NCI-H2081 treated with DMSO at 0.1 percent for 48 hours (cell line): ENCODE measurements at regions not wholly inside any gene's neighbourhood (a gene's known extent, or its start where the extent isn't known, plus 50 kb on each side); places are given as distances from the start of the nearest gene placed in this dataset.

Experiments
- DNase-seq: peaks from one replicate; lab custom pipeline; 2025; lab: John Stamatoyannopoulos, UW

GRCh38 chr4:186889876-186890643 is 166.4 kb upstream of the FAT1 start:
- DNase-seq = no peak

- DNase-seq = no peak
Measured at GRCh38 chr4:186891859-186892486, 168.3 kb upstream of the FAT1 start.

DNA sequence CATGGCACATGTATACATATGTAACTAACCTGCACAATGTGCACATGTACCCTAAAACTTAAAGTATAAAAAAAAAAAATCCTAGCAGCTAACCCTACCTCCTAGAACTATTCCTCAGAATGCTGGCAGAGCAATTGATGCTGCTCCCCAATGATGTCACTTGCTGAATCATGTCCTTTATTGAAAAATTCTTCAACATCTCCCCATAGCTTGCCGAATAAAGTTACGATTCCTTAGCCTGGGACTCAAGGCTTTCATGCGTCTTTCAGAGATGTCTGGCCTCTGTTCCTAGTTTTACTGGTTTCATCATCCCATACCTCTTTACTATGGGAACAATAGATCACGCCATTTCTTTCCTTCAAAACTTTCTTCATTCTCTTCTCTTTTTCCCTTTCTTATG is 174.7 kb upstream of the FAT1 start:
- DNase-seq = no peak

DNA sequence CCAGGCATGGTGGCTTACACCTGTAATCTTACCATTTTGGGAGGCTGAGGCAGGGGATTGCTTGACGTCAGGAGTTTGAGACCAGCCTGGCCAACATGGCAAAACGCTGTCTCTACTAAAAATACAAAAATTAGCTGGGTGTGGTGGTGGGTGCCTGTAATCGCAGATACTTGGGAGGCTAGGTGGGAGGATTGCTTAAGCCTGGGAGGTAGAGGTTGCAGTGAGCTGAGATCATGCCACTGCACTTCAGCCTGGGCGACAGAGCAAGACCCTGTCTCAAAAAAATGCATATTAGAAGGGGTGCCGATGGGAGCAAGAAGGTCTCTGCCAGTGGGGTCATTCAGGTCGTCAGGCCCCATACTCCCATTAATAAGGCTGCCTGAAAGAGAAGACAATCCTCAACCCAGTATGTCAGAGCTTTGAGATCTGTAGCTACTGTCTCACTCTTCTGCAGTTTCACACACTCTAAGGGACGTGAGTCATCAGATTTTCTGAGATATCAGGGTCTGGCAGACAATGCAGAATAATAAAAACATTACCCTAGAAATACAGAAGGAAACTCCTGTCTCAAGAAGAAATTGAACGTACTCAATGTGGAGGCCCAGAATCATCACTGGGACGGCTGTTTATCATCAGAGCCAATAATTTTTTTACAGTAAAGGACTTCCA is 176.7 kb upstream of the FAT1 start:
- no peak for DNase-seq

DNA sequence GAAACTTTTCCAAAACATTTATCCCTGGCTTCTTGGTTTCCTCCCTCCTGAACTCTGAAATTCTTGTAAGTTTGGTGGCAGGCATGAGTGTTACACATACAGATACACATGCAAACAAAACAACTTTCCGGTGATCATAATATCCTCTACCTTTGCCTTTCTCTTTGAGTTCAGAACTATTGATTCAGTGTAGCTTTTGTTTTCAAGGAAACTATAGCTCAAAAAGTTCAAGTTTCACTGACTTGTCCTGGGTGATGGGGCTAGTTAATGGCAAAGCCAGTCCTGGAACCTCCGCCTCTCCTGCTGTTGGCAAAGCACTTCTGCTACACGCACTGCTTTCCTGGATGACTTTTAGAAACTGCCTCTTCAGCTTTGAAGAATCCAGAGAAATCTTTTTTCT is 177.3 kb upstream of the FAT1 start:
- no peak for DNase-seq

- no peak for DNase-seq
Measured at GRCh38 chr4:186901850-186902249, 178.2 kb upstream of the FAT1 start.

DNA sequence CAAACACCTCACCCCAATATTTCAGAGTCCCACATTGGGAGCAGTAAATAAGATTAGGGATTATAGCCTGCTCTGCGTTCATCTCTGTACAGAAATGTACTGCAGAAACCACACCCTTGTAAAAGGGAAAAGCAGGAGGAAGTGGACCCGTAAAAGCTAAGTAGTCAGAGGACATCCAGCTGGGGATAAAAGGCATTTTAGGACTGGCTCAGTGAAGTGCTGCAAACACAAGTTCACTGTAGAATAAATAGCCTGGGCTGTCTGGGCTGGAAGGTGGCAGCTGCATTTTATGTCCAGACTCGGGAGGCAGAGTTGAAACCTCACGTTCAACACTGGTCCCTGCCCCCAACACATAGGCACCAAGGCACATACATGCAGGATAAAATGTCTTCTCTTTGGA is 178.7 kb upstream of the FAT1 start:
- DNase-seq = no peak

DNA sequence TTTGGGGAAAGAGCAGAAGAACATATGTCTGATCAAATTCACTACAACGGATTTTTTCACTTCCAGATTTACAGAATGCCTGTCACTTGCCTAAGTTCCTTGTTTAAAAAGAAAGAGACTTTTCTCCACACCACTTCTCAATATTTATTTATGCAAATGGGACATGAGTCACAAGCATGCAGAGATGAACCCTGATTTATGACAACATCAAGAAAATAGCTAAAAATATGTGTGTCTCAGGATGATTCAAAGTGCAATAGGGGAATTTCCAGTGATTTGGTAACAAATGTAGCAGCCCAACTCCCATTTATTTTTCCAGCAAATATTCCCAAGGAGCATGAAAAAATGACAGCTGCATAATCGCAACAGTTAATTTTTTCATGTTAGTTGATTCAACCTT is 180.4 kb upstream of the FAT1 start:
- DNase-seq = no peak

- DNase-seq = no peak
Measured at GRCh38 chr4:186906722-186907121, 183.1 kb upstream of the FAT1 start.

DNA sequence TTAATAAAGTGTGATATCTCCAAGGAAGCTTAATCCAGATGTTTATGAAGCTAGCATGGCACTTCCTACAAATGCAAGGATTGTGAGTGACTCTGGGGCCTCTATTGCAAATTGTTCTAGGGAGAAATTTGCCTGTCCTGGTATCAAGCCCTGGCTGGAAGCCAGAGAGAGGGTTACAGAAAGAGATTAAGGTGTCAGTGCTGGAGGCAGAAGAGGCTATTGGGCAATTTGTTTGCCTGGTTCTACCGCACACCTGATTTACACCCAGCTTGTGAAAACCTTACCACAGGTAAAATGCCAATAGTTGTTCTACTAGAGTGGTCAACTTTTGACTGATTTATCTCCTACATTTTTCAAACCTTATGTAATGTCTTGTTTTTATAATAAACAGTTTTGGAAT is 186.7 kb upstream of the FAT1 start:
- DNase-seq = no peak

GRCh38 chr4:186912606-186913005 is 188.9 kb upstream of the FAT1 start:
- no peak for DNase-seq

GRCh38 chr4:186915816-186916215 is 192.2 kb upstream of the FAT1 start:
- no peak for DNase-seq

DNA sequence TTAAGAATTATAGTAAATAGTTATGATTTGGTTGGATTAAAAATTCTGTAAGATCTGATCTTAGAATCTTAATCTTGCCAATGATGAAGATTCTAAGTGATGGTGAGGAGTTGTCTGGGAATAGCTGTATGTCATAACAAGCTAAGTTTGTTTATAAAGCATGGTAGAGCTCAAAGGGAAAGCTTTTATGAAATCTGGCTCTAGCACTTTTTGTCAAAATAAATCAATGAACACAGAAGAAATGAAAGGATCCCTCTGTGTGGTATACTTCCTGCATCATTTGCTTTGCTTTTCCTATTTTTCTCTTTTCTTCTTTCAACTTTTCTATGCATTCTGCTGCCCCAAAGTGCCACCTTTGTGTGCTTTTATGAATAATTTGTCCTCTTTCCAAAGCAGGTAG is 193.5 kb upstream of the FAT1 start:
- DNase-seq = no peak

DNA sequence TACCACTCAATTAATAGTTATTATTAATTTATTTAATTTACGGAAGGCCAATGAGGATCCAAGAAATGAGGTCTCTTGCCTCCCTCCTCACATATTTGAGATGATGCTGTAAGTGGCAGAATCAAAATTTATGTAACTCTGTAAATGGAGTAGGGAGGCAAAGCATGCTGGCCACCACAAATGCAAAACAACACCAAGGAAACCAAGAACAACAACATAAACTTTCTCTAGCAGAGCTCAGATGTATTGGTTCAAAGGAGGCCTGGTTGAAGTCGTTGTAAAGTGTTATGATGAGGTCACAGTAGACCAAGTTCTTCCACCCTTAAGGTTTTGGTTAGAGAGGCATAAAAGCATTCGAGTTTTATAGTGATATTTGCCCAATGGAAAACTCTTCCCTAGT is 194.8 kb upstream of the FAT1 start:
- no peak for DNase-seq

DNA sequence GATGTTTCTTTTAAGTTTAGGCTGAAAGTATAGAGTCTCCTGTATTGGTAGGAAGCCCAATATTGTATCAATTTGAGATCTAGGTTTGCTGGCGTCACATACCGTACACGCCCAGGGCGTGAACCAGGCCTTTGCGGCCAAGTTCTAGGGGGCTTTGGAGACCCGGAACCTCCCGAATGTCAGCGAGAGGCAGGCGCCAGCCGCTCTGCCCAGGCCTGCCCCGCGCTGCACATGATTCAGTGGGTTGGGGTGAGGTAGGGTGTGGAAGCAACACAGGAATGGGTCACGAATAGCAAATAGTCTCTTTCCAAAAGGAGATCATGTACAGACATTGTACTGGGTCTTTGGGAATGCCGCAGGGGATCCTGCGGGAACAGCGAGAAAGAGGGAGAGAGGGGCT is 195.7 kb upstream of the FAT1 start:
- no peak for DNase-seq

DNA sequence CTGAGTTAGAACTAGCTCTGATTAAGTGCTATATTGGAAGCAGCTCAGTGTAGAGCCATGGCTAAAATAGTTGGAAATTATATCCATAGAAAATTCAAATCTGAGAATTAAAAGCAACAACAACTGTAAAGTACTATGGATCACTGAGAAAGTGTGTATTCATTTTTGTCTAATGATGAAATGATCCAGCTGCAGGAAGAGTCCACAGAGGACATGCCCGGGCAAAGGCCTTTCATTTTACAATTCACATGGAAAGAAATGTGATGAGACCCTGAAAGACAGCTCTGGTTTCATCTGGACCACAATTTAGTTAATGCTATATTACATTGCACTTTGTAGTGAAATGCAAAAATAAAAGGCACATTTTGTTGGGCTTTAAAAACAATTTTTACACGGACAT is 196.8 kb upstream of the FAT1 start:
- DNase-seq = no peak

DNA sequence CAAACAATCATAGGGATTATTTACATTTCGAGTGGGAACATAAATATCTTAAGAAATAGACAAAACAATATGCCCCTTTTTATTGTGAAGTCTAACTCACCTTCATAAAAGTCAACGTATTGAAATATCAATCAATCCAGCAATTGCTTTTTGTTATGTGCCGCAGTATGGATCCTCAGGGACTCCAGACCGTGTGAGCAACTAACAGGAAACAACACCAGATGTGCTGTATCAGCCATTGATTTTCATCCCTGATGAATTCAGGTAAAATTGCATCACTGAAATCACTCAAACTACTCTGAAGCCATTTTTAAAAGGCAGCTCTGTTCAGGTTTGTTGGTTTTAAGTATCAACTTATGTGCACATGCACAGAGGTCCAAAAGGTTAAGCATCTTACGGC is 197.3 kb upstream of the FAT1 start:
- no peak for DNase-seq

- DNase-seq = no peak
Measured at GRCh38 chr4:186924723-186925122, 201.1 kb upstream of the FAT1 start.

DNA sequence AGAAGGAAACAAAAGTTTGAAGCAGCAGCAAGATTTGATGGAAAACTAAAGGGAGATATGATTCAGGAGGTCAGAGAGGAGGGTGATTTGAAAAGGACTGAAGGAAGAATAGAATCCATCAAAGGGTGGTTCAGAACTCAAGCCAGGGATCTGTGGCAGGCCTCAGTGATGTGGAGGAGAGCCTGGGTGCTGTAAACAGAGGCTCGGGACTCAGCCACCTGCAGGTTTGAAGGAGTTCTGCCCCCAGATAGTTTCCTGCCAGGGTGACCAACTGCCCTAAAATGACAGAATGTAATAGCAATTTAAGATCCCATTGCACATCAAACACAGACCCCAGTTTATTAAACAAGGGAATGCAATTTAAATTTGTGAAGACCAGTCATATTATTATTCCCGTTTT is 204.0 kb upstream of the FAT1 start:
- DNase-seq = no peak

GRCh38 chr4:186930024-186930423 is 206.4 kb upstream of the FAT1 start:
- no peak for DNase-seq

DNA sequence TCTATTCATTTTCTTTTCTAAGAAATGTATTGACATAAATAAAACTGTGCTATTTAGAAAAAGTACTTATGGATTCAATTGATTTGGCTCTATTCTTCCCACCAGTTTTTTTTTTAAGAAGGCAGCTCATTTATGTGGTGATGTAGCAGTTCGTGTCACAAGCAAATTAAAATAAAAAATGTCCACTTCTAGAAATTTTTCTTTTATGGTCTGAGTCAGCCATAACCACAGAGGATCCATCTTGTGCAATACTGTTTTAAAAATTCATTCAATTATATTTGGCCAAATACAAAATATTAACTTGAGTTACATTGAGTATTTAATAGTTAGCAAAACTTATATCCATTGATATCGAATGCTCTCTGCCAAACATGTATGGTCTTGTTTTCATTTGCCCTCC is 207.9 kb upstream of the FAT1 start:
- DNase-seq = no peak

- no peak for DNase-seq
Measured at GRCh38 chr4:186932196-186932595, 208.5 kb upstream of the FAT1 start.

DNA sequence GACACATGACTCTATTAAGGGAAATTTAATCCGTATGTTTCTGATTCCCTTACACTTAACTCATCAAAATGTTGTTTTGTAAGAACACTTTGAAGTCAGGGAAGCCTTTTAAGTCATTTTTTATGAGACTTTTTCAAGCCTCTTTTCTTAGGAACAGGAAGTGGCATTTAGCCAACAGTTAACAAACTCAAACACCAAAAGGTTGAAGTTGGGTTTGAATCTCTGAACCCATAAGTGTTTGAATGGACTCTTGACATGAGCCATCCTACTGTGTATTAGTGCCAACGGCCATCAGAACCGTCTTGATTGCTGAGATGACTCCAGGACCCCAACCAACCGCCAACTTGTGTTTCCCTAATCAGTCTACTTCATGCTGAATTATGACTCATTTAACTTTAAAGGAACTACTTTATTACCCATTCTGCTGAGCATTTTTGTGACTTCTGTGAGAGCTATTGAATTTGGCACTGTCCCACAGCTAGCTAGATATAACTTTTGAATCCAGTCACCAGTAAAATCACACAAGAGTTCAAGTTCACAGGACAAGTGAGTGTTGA is 209.1 kb upstream of the FAT1 start:
- DNase-seq = no peak
